OCI-LY7 (cell line): ENCODE measurements at regions not wholly inside any gene's neighbourhood (a gene's known extent, or its start where the extent isn't known, plus 50 kb on each side); places are given as distances from the start of the nearest gene placed in this dataset.

Experiments
- EZH2phosphoT487 ChIP-seq: fragments of 200-600 bp; sonication (generic); IDR thresholded peaks from 2 replicates; pipeline ENCODE4 v1.6.1; 2018; ENCODE audit warnings: low read depth, borderline replicate concordance, mild to moderate bottlenecking, mixed run types, antibody characterized with exemption, low read length, moderate library complexity, mixed read lengths
- TF ChIP-seq, protein P1 (sequence below): fragments of 200-600 bp; sonication (generic); conservative IDR thresholded peaks from 2 replicates; pipeline ENCODE4 v1.5.1; 2014; ENCODE audit warnings: mild to moderate bottlenecking, antibody characterized with exemption, low read length, moderate library complexity, mixed read lengths

DNA sequence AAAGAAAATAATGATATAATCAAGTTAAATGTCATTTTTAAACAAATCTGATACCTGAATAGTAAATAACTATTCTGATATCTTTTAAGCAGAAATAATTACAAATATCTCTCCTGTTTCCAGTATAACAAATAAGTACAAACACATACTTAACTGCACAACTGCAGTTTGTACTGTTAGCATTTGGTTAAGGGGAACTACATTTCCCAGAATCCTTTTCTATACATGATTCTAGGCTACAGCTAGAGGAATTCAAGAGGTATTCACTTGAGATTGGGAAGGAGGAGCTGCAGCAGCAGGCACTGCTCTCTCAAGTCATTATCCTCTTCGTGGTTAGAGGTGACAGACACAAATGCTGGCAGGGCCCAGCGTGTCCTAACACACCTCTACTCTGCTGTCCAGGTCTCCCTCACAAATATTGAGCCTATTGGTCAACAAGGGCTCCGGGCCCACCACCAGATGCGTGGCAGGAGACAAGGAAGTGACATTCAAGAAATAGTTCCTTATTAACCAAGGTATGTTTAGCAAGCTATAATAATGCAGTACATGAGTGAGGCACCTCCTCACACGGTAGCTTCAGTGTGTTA lies 255.1 kb upstream of the MKLN1 start:
- TF ChIP-seq, protein P1, sequence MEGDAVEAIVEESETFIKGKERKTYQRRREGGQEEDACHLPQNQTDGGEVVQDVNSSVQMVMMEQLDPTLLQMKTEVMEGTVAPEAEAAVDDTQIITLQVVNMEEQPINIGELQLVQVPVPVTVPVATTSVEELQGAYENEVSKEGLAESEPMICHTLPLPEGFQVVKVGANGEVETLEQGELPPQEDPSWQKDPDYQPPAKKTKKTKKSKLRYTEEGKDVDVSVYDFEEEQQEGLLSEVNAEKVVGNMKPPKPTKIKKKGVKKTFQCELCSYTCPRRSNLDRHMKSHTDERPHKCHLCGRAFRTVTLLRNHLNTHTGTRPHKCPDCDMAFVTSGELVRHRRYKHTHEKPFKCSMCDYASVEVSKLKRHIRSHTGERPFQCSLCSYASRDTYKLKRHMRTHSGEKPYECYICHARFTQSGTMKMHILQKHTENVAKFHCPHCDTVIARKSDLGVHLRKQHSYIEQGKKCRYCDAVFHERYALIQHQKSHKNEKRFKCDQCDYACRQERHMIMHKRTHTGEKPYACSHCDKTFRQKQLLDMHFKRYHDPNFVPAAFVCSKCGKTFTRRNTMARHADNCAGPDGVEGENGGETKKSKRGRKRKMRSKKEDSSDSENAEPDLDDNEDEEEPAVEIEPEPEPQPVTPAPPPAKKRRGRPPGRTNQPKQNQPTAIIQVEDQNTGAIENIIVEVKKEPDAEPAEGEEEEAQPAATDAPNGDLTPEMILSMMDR, result no peak
- TF ChIP-seq EZH2phosphoT487, result no peak
